ENCODE measurements at regions not wholly inside any gene's neighbourhood (a gene's known extent, or its start where the extent isn't known, plus 50 kb on each side); places are given as distances from the start of the nearest gene placed in this dataset.

- Histone ChIP-seq H3K4me2 (ENCODE audit: low read length) (no peak overlapping the region), H3K79me2 (ENCODE audit: insufficient read depth, low read length) (no peaks in the 10 kb centered on the region), H4K20me1 (ENCODE audit: insufficient read depth) (no peaks in the 10 kb centered on the region), H3K27me3 (ENCODE audit: insufficient read depth, low read length) (no peaks in the 10 kb centered on the region), H3K9me2 (ENCODE audit: insufficient read depth) (no peaks in the 10 kb centered on the region), H3K4me3 (replicated peaks in 1 of 2; ENCODE audit: low read depth in 1 of 2, low read length in 2 of 2) (no peak overlapping the region), H3K36me3 (ENCODE audit: control insufficient read depth in 1 of 2, insufficient read depth in 2 of 2, low read length in 2 of 2) (no peaks in the 10 kb centered on the region), H3K4me1 (ENCODE audit: control insufficient read depth in 1 of 2, insufficient read depth in 2 of 2, low read length in 2 of 2) (peaks cover 0 to 31% of the 10 kb centered on the region in 2 experiments; a peak in 3 of 4 replicates), H3K9ac (ENCODE audit: low read length) (no peak overlapping the region), H3K27ac (ENCODE audit: low read depth, low read length) (no peak overlapping the region), H2AFZ (ENCODE audit: low read depth, low read length, poor library complexity, severe bottlenecking) (no peak overlapping the region), H3K9me3 (ENCODE audit: control insufficient read depth in 1 of 2, insufficient read depth in 1 of 2, low read depth in 1 of 2, low read length in 2 of 2) (no peaks in the 10 kb centered on the region)
- DNase-seq (ENCODE audit: low read depth, low spot score) (no peak), ATAC-seq (no peak)
- POLR2A ChIA-PET, result no interaction called here
- TF ChIP-seq ATF3 (IDR thresholded peaks at IDR 0.05) (no peak), SP1 (IDR thresholded peaks at IDR 0.05; ENCODE audit: low read depth) (no peak), ELF1 (IDR thresholded peaks at IDR 0.05; ENCODE audit: borderline replicate concordance, low read depth) (no peak), ZBTB33 (IDR thresholded peaks at IDR 0.05; ENCODE audit: extremely low read depth, insufficient replicate concordance, low read length) (no peak), EZH2phosphoT487 (IDR thresholded peaks at IDR 0.05; ENCODE audit: borderline replicate concordance) (no peak), RAD21 (IDR thresholded peaks at IDR 0.05; ENCODE audit: low read depth) (no peak)
- no TSS peak for BruUV-seq (replicated peaks)
- CTCF ChIA-PET, result no interaction called here
- intact Hi-C loops (cut with micrococcal nuclease), result no loop called here
- RAD21 ChIA-PET (ENCODE audit: low non-redundant PET in 1 of 2, low total read pairs in 2 of 2, uncharacterized antibody in 2 of 2, unreplicated experiment in 2 of 2), result no interaction called here
Observed at GRCh38 chr9:107620801-107621200, 131.2 kb upstream of the KLF4 start.

GRCh38 chr9:107620236-107620635 lies 130.7 kb upstream of the KLF4 start:
- TF ChIP-seq POLR2AphosphoS5 (IDR thresholded peaks at IDR 0.05; ENCODE audit: low read depth, low read length) (no peak), JUND (IDR thresholded peaks at IDR 0.05) (no peak), EZH2 (IDR thresholded peaks at IDR 0.05) (no peak), FOSL1 (IDR thresholded peaks at IDR 0.05; ENCODE audit: low read depth) (no peak), EGR1 (IDR thresholded peaks at IDR 0.05; ENCODE audit: low read depth) (no peak), TCF7L2 (IDR thresholded peaks at IDR 0.05; ENCODE audit: borderline replicate concordance, extremely low read depth, insufficient read depth, insufficient read length) (no peak), ATF3 (IDR thresholded peaks at IDR 0.05) (no peak), SP1 (IDR thresholded peaks at IDR 0.05; ENCODE audit: low read depth) (no peak)
- Histone ChIP-seq H3K27ac (ENCODE audit: low read depth, low read length) (no peak overlapping the region), H3K79me2 (ENCODE audit: insufficient read depth, low read length) (no peaks in the 10 kb centered on the region), H3K9ac (ENCODE audit: low read length) (no peak overlapping the region), H3K9me2 (ENCODE audit: insufficient read depth) (no peaks in the 10 kb centered on the region), H3K4me1 (ENCODE audit: control insufficient read depth in 1 of 2, insufficient read depth in 2 of 2, low read length in 2 of 2) (peaks cover 0 to 31% of the 10 kb centered on the region in 2 experiments; a peak in 3 of 4 replicates), H2AFZ (ENCODE audit: low read depth, low read length, poor library complexity, severe bottlenecking) (no peak overlapping the region), H3K4me2 (ENCODE audit: low read length) (no peak overlapping the region), H3K4me3 (replicated peaks in 1 of 2; ENCODE audit: low read depth in 1 of 2, low read length in 2 of 2) (no peak overlapping the region), H4K20me1 (ENCODE audit: insufficient read depth) (no peaks in the 10 kb centered on the region), H3K27me3 (ENCODE audit: insufficient read depth, low read length) (no peaks in the 10 kb centered on the region), H3K36me3 (ENCODE audit: control insufficient read depth in 1 of 2, insufficient read depth in 2 of 2, low read length in 2 of 2) (no peaks in the 10 kb centered on the region), H3K9me3 (ENCODE audit: control insufficient read depth in 1 of 2, insufficient read depth in 1 of 2, low read depth in 1 of 2, low read length in 2 of 2) (no peaks in the 10 kb centered on the region)
- DNase-seq (ENCODE audit: low read depth, low spot score) (no peak), ATAC-seq (no peak)
- CTCF ChIA-PET, result no interaction called here
- BruUV-seq (replicated peaks), result no TSS peak
- RAD21 ChIA-PET (ENCODE audit: low non-redundant PET in 1 of 2, low total read pairs in 2 of 2, uncharacterized antibody in 2 of 2, unreplicated experiment in 2 of 2), result no interaction called here
- POLR2A ChIA-PET, result no interaction called here
- intact Hi-C loops (cut with micrococcal nuclease), result no loop called here

Measured in HCT116 (cell line).